WTC11 (cell line): ENCODE measurements at regions not wholly inside any gene's neighbourhood (a gene's known extent, or its start where the extent isn't known, plus 50 kb on each side); places are given as distances from the start of the nearest gene placed in this dataset.

Experiments
- ATAC-seq: fragments of 200-7000 bp; cut with Tn5 transposase; 2 replicates; pipeline ENCODE4 v1.10.0; 2021; ENCODE audit warnings: mild to moderate bottlenecking, moderate library complexity
- CTCF ChIA-PET: fragments of 300-600 bp; sonication (Branson Sonifier 250); formaldehyde crosslinking; loops from one replicate; lab custom pipeline; 2021; ENCODE audit warnings: antibody characterized with exemption; lab: Charles Lee
- POLR2A ChIA-PET: fragments of 350-600 bp; sonication (Branson Sonifier 250); formaldehyde crosslinking; loops from one replicate; lab custom pipeline; 2021; ENCODE audit warnings: antibody characterized with exemption; lab: Charles Lee
- DNase-seq: peaks from one replicate; pipeline ENCODE4 v3.0.0; 2021; ENCODE audit warnings: low spot score
- H3K27ac Mint-ChIP-seq: 2 replicates; pipeline ENCODE4 v1.8.0; 2021; ENCODE audit warnings: mixed read lengths
- H3K27me3 Mint-ChIP-seq: 2 replicates; pipeline ENCODE4 v1.8.0; 2021; ENCODE audit warnings: low read depth, mild to moderate bottlenecking, moderate library complexity, mixed read lengths
- H3K36me3 Mint-ChIP-seq: 2 replicates; pipeline ENCODE4 v1.8.0; 2021; ENCODE audit warnings: mixed read lengths
- H3K4me1 Mint-ChIP-seq: 2 replicates; pipeline ENCODE4 v1.8.0; 2022; ENCODE audit warnings: mixed read lengths
- H3K4me3 Mint-ChIP-seq: 2 replicates; pipeline ENCODE4 v1.8.0; 2021; ENCODE audit warnings: mild to moderate bottlenecking, moderate library complexity, mixed read lengths
- H3K9me3 Mint-ChIP-seq: 2 replicates; pipeline ENCODE4 v1.8.0; 2021; ENCODE audit warnings: mixed read lengths
- ARID4B ChIP-seq: sonication (generic); formaldehyde crosslinking; IDR thresholded peaks from 2 replicates; pipeline ENCODE4 v1.8.0; 2023; ENCODE audit warnings: missing genetic modification reagents, mild to moderate bottlenecking, borderline replicate concordance
- CBFB ChIP-seq: sonication (generic); formaldehyde crosslinking; IDR thresholded peaks from 2 replicates; pipeline ENCODE4 v1.8.1; 2022; ENCODE audit warnings: mild to moderate bottlenecking, low read depth, missing genetic modification reagents
- CDX4 ChIP-seq: fragments of 250-450 bp; sonication (Bioruptor Pico); IDR thresholded peaks from 2 replicates; pipeline ENCODE4 v1.9.0; 2021; ENCODE audit warnings: moderate library complexity, mild to moderate bottlenecking, inconsistent platforms, borderline replicate concordance
- CREM ChIP-seq: sonication (generic); formaldehyde crosslinking; IDR thresholded peaks from 2 replicates; pipeline ENCODE4 v1.8.1; 2022; ENCODE audit warnings: mild to moderate bottlenecking, missing genetic modification reagents, moderate library complexity
- FOXJ3 ChIP-seq: sonication (generic); formaldehyde crosslinking; IDR thresholded peaks from 2 replicates; pipeline ENCODE4 v1.9.0; 2021; ENCODE audit warnings: missing genetic modification reagents, mild to moderate bottlenecking, borderline replicate concordance
- GTF2I ChIP-seq: fragments of 250-450 bp; sonication (Bioruptor Pico); conservative IDR thresholded peaks from 2 replicates; pipeline ENCODE4 v1.4.0; 2021; ENCODE audit warnings: mild to moderate bottlenecking
- MXD4 ChIP-seq: fragments of 250-450 bp; sonication (Bioruptor Pico); IDR thresholded peaks from 2 replicates; pipeline ENCODE4 v1.8.0; 2021; ENCODE audit warnings: mild to moderate bottlenecking, moderate library complexity, borderline replicate concordance
- MYBL2 ChIP-seq: sonication (generic); formaldehyde crosslinking; IDR thresholded peaks from 2 replicates; pipeline ENCODE4 v1.8.1; 2023; ENCODE audit warnings: mild to moderate bottlenecking, moderate library complexity, missing genetic modification reagents
- NR1H2 ChIP-seq: sonication (generic); formaldehyde crosslinking; IDR thresholded peaks from 2 replicates; pipeline ENCODE4 v1.9.0; 2021; ENCODE audit warnings: mild to moderate bottlenecking, moderate library complexity, missing genetic modification reagents
- SMAD3 ChIP-seq: sonication (generic); formaldehyde crosslinking; IDR thresholded peaks from 2 replicates; pipeline ENCODE4 v1.8.0; 2022; ENCODE audit warnings: missing genetic modification reagents, mild to moderate bottlenecking, borderline replicate concordance
- USF2 ChIP-seq: sonication (generic); formaldehyde crosslinking; IDR thresholded peaks from 2 replicates; pipeline ENCODE4 v1.8.1; 2023; ENCODE audit warnings: mild to moderate bottlenecking, missing genetic modification reagents, moderate library complexity
- ZBTB21 ChIP-seq: sonication (generic); formaldehyde crosslinking; IDR thresholded peaks from 2 replicates; pipeline ENCODE4 v1.8.1; 2023; ENCODE audit warnings: mild to moderate bottlenecking, missing genetic modification reagents, borderline replicate concordance
- ZNF263 ChIP-seq: sonication (generic); formaldehyde crosslinking; IDR thresholded peaks from 2 replicates; pipeline ENCODE4 v1.8.1; 2022; ENCODE audit warnings: low read depth, mild to moderate bottlenecking, moderate library complexity, missing genetic modification reagents
- ZNF532 ChIP-seq: fragments of 250-450 bp; sonication (Bioruptor Pico); IDR thresholded peaks from 2 replicates; pipeline ENCODE4 v1.9.0; 2021; ENCODE audit warnings: mild to moderate bottlenecking, borderline replicate concordance

- ChIA-PET POLR2A (no interaction called here), CTCF (no interaction called here)
- TF ChIP-seq SMAD3 (CRISPR knock-in tag) (no peak), FOXJ3 (CRISPR knock-in tag) (no peak), NR1H2 (CRISPR knock-in tag) (no peak), ZNF263 (CRISPR knock-in tag) (no peak), ARID4B (no peak), CBFB (CRISPR knock-in tag) (no peak), MYBL2 (CRISPR knock-in tag) (no peak), MXD4 (CRISPR knock-in tag) (no peak), GTF2I (CRISPR knock-in tag) (no peak), CDX4 (CRISPR knock-in tag) (no peak)
- H3K27ac Mint-ChIP-seq: no peak overlapping the region
- H3K9me3 Mint-ChIP-seq: peaks cover 6% of the 10 kb centered on the region; the same call in 1 of the 2 replicates
- ATAC-seq (no peak), DNase-seq (no peak)
- H3K4me3 Mint-ChIP-seq: no peak overlapping the region
- H3K36me3 Mint-ChIP-seq: no peaks in the 10 kb centered on the region
- no peaks in the 10 kb centered on the region for H3K27me3 Mint-ChIP-seq
- H3K4me1 Mint-ChIP-seq: no peaks in the 10 kb centered on the region
Measured at GRCh38 chr4:81617545-81617944, 145.8 kb upstream of the RASGEF1B start.

- H3K4me1 Mint-ChIP-seq: peaks cover 12% of the 10 kb centered on the region
- TF ChIP-seq ZNF532 (CRISPR knock-in tag) (no peak), ZBTB21 (CRISPR knock-in tag) (no peak), ZNF263 (CRISPR knock-in tag) (no peak)
- H3K36me3 Mint-ChIP-seq: no peaks in the 10 kb centered on the region
- H3K27ac Mint-ChIP-seq: no peak overlapping the region
- no peak for DNase-seq
- H3K9me3 Mint-ChIP-seq: no peaks in the 10 kb centered on the region
- no peak overlapping the region for H3K4me3 Mint-ChIP-seq
- H3K27me3 Mint-ChIP-seq: no peaks in the 10 kb centered on the region
- ChIA-PET CTCF (no interaction called here), POLR2A (no interaction called here)
- no peak for ATAC-seq
Measured at GRCh38 chr4:81611221-81611620, 139.5 kb upstream of the RASGEF1B start.

- no peaks in the 10 kb centered on the region for H3K36me3 Mint-ChIP-seq
- no peak for TF ChIP-seq CDX4 (CRISPR knock-in tag)
- no peak for TF ChIP-seq ZNF532 (CRISPR knock-in tag)
- TF ChIP-seq CREM (CRISPR knock-in tag): no peak
- TF ChIP-seq USF2 (CRISPR knock-in tag): no peak
Measured at GRCh38 chr4:81609844-81610243, 138.1 kb upstream of the RASGEF1B start.

More at GRCh38 chr4:81609844-81610243, 138.1 kb upstream of the RASGEF1B start:
- no peak for DNase-seq
- CTCF ChIA-PET: no interaction called here
- peaks cover 19% of the 10 kb centered on the region for H3K4me1 Mint-ChIP-seq
- no peak overlapping the region for H3K27ac Mint-ChIP-seq
- no peak for ATAC-seq
- no peaks in the 10 kb centered on the region for H3K9me3 Mint-ChIP-seq
- no peaks in the 10 kb centered on the region for H3K27me3 Mint-ChIP-seq
- POLR2A ChIA-PET: no interaction called here
- H3K4me3 Mint-ChIP-seq: no peak overlapping the region
